ENCODE measurements at regions not wholly inside any gene's neighbourhood (a gene's known extent, or its start where the extent isn't known, plus 50 kb on each side); places are given as distances from the start of the nearest gene placed in this dataset.

DNA sequence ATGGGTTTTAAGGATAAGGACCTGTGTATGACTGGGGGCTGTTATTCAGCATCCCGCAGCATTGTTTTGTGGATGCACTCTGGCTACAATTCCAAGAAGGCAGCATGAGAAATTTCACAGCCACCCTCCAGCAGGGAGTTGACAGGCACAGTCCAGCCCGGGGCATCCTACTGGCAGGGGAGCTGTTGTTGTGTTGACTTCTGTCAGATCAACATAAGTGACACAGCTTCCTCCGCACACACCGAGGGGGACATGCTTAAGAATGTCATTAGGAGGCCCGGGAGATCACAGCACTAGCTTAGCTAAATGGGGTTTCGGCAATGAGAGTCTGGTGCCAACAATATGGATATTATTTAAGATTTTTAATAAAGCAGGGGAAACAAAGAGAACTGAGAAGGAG is 326.5 kb downstream of the ASMT start:
- TF ChIP-seq POLR2AphosphoS5 (IDR thresholded peaks at IDR 0.05; ENCODE audit: low read depth, low read length) (no peak), POLR2A (IDR thresholded peaks at IDR 0.05; ENCODE audit: low read depth, low read length) (no peak), TAF1 (IDR thresholded peaks at IDR 0.05; ENCODE audit: low read depth, low read length) (no peak), SPI1 (IDR thresholded peaks at IDR 0.05; ENCODE audit: low read depth, low read length) (no peak), POU2F2 (IDR thresholded peaks at IDR 0.05; ENCODE audit: low read depth, low read length) (no peak)

Measured in GM12891 (cell line).